GM12892 (cell line): ENCODE measurements at regions not wholly inside any gene's neighbourhood (a gene's known extent, or its start where the extent isn't known, plus 50 kb on each side); places are given as distances from the start of the nearest gene placed in this dataset.
"Not testable (repeated sequence)": the region's sequence is repeated elsewhere in the genome, so short reads cannot be mapped to it uniquely, and the experiment has no call there.

ENCODE experiments used
- DNase-seq: peaks from one replicate; pipeline ENCODE4 v3.0.0; 2011; ENCODE audit not compliant: insufficient read length
- FAIRE-seq: peaks from 2 replicates; lab custom pipeline; 2011; peaks lifted over from hg19 to GRCh38; lab: Jason Lieb, UNC
- POLR2A ChIP-seq: IDR thresholded peaks from 2 replicates; pipeline ENCODE4 v1.6.1; 2011; ENCODE audit warnings: low read depth, low read length, control low read depth
- POLR2AphosphoS5 ChIP-seq: IDR thresholded peaks from 2 replicates; pipeline ENCODE4 v1.6.1; 2011; ENCODE audit warnings: low read depth, low read length, control low read depth
- TAF1 ChIP-seq: IDR thresholded peaks from 2 replicates; pipeline ENCODE4 v1.6.1; 2011; ENCODE audit warnings: low read depth, mild to moderate bottlenecking, control low read depth, low read length, borderline replicate concordance

- TF ChIP-seq POLR2AphosphoS5, result no peak
- no peak for TF ChIP-seq TAF1
- TF ChIP-seq POLR2A, result no peak
- FAIRE-seq, result no peak
- no peak for DNase-seq
Measured at GRCh38 chr9:73434826-73435225, 283.2 kb downstream of the ANXA1 start.

- TF ChIP-seq POLR2A, result no peak
- TF ChIP-seq TAF1, result no peak
- TF ChIP-seq POLR2AphosphoS5, result no peak
- no peak for DNase-seq
- no peak for FAIRE-seq
Measured at GRCh38 chr9:73437758-73438157, 286.1 kb downstream of the ANXA1 start.

- not testable (repeated sequence) for DNase-seq, FAIRE-seq
Measured at GRCh38 chr9:73439839-73440238, 288.2 kb downstream of the ANXA1 start.

GRCh38 chr9:73441223-73441622, 289.6 kb downstream of the ANXA1 start:
- no peak for TF ChIP-seq POLR2A
- TF ChIP-seq TAF1, result no peak
- TF ChIP-seq POLR2AphosphoS5, result no peak
- FAIRE-seq, result no peak
- DNase-seq, result no peak

GRCh38 chr9:73441890-73442818, 290.5 kb downstream of the ANXA1 start:
- no peak for FAIRE-seq
- DNase-seq, result no peak
- TF ChIP-seq POLR2A (no peak), POLR2AphosphoS5 (no peak), TAF1 (no peak)

- TF ChIP-seq TAF1 (no peak), POLR2A (no peak), POLR2AphosphoS5 (no peak)
- DNase-seq, result no peak
- no peak for FAIRE-seq
Measured at GRCh38 chr9:73444821-73445220, 293.2 kb downstream of the ANXA1 start.

GRCh38 chr9:73445384-73445783, 293.7 kb downstream of the ANXA1 start:
- not testable (repeated sequence) for DNase-seq, FAIRE-seq

- no peak for TF ChIP-seq POLR2A
- TF ChIP-seq POLR2AphosphoS5, result no peak
- TF ChIP-seq TAF1, result no peak
- no peak for DNase-seq
- no peak for FAIRE-seq
Measured at GRCh38 chr9:73446306-73446705, 294.6 kb downstream of the ANXA1 start.

- TF ChIP-seq TAF1 (no peak), POLR2A (no peak), POLR2AphosphoS5 (no peak)
- no peak for FAIRE-seq
Measured at GRCh38 chr9:73451003-73451402, 299.3 kb downstream of the ANXA1 start.

GRCh38 chr9:73459817-73460216, 308.2 kb downstream of the ANXA1 start:
- no peak for FAIRE-seq
- no peak for TF ChIP-seq TAF1
- TF ChIP-seq POLR2AphosphoS5, result no peak
- TF ChIP-seq POLR2A, result no peak
- DNase-seq, result no peak

More at GRCh38 chr9:73451003-73451402, 299.3 kb downstream of the ANXA1 start:
- no peak for DNase-seq

- no peak for TF ChIP-seq POLR2A
- TF ChIP-seq POLR2AphosphoS5, result no peak
- TF ChIP-seq TAF1, result no peak
- no peak for DNase-seq
- no peak for FAIRE-seq
Measured at GRCh38 chr9:73468716-73469115, 317.1 kb downstream of the ANXA1 start.

GRCh38 chr9:73470766-73471165, 319.1 kb downstream of the ANXA1 start:
- no peak for TF ChIP-seq POLR2A
- TF ChIP-seq TAF1, result no peak
- TF ChIP-seq POLR2AphosphoS5, result no peak
- no peak for DNase-seq
- no peak for FAIRE-seq
